Activated CD8-positive, alpha-beta T cell treated with anti-CD3 and anti-CD28 coated beads for 36 hours (primary cell): ENCODE measurements at regions not wholly inside any gene's neighbourhood (a gene's known extent, or its start where the extent isn't known, plus 50 kb on each side); places are given as distances from the start of the nearest gene placed in this dataset.

Experiments used
- ATAC-seq: fragments of 200-7000 bp; cut with Tn5 transposase; one replicate; pipeline ENCODE4 v1.10.0; 2021; ENCODE audit warnings: mild to moderate bottlenecking, moderate library complexity
- CTCF ChIA-PET: fragments of 350-600 bp; sonication (Branson Sonifier 250); formaldehyde crosslinking; loops from one replicate; lab custom pipeline; 2021; ENCODE audit warnings: antibody characterized with exemption; lab: Charles Lee
- POLR2A ChIA-PET: fragments of 350-600 bp; sonication (Branson Sonifier 250); formaldehyde crosslinking; loops from one replicate; lab custom pipeline; 2021; ENCODE audit warnings: antibody characterized with exemption; lab: Charles Lee
- DNase-seq: peaks from one replicate; pipeline ENCODE4 v3.0.0-alpha.2; 2020
- H3K27ac Mint-ChIP-seq: one replicate; pipeline ENCODE4 v1.8.0; 2021; ENCODE audit warnings: mild to moderate bottlenecking, mixed read lengths
- H3K27me3 Mint-ChIP-seq: one replicate; pipeline ENCODE4 v1.8.0; 2021; ENCODE audit warnings: mixed read lengths
- H3K36me3 Mint-ChIP-seq: one replicate; pipeline ENCODE4 v1.8.0; 2021; ENCODE audit warnings: low read depth, mixed read lengths
- H3K4me1 Mint-ChIP-seq: one replicate; pipeline ENCODE4 v1.8.0; 2021; ENCODE audit warnings: low read depth, mixed read lengths
- H3K4me3 Mint-ChIP-seq: one replicate; pipeline ENCODE4 v1.8.0; 2021; ENCODE audit warnings: mild to moderate bottlenecking, moderate library complexity, mixed read lengths
- H3K9me3 Mint-ChIP-seq: one replicate; pipeline ENCODE4 v1.8.0; 2021; ENCODE audit warnings: mixed read lengths
- CTCF ChIP-seq: fragments of 200-600 bp; IDR thresholded peaks from one replicate; pipeline ENCODE4 v1.8.0; 2022; ENCODE audit warnings: antibody characterized with exemption, mild to moderate bottlenecking
- intact Hi-C: fragments of 100-400 bp; cut with micrococcal nuclease; formaldehyde crosslinking; loops from one replicate; pipeline ENCODE4 v1.10.0; 2022

DNA sequence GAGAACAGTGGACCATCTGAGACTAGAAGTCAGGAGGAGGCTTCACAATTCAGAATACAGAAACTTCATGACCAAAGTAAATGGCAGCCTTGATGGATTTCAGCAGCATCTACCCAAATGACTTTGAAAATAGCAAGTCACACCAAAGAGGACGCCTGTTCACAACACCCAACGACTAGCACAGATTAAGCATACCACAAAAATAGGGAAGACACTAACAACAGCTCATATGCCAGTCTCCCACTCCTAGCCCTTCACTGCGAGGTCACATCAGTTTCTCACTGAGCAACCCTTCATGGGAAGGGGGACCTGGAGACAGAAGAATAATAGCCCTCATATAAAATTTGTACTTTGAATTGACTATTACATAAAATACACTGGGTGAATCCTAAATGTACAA lies 228.4 kb upstream of the SLC39A10 start:
- H3K9me3 Mint-ChIP-seq, result peaks cover 4% of the 10 kb centered on the region
- ChIA-PET POLR2A (no interaction called here), CTCF (no interaction called here)
- no peak overlapping the region for H3K27ac Mint-ChIP-seq
- ATAC-seq (no peak), DNase-seq (no peak)
- H3K4me3 Mint-ChIP-seq, result no peak overlapping the region
- no peaks in the 10 kb centered on the region for H3K36me3 Mint-ChIP-seq
- H3K27me3 Mint-ChIP-seq, result no peaks in the 10 kb centered on the region
- intact Hi-C loops, result no loop called here
- no peak for TF ChIP-seq CTCF
- no peaks in the 10 kb centered on the region for H3K4me1 Mint-ChIP-seq

GRCh38 chr2:195425328-195425727 lies 231.7 kb upstream of the SLC39A10 start:
- Mint-ChIP-seq H3K4me1 (no peaks in the 10 kb centered on the region), H3K27ac (no peak overlapping the region), H3K27me3 (no peaks in the 10 kb centered on the region), H3K4me3 (no peak overlapping the region), H3K36me3 (no peaks in the 10 kb centered on the region), H3K9me3 (no peaks in the 10 kb centered on the region)
- TF ChIP-seq CTCF, result no peak
- DNase-seq (no peak), ATAC-seq (no peak)
- intact Hi-C loops, result no loop called here
- ChIA-PET CTCF (no interaction called here), POLR2A (no interaction called here)

- CTCF ChIA-PET, result no interaction called here
- H3K27ac Mint-ChIP-seq, result no peak overlapping the region
- H3K9me3 Mint-ChIP-seq, result no peaks in the 10 kb centered on the region
- intact Hi-C loops, result no loop called here
- no peaks in the 10 kb centered on the region for H3K27me3 Mint-ChIP-seq
- no peak for DNase-seq
- POLR2A ChIA-PET, result no interaction called here
- ATAC-seq, result no peak
- H3K4me1 Mint-ChIP-seq, result no peaks in the 10 kb centered on the region
- no peaks in the 10 kb centered on the region for H3K36me3 Mint-ChIP-seq
- H3K4me3 Mint-ChIP-seq, result no peak overlapping the region
- no peak for TF ChIP-seq CTCF
Observed at GRCh38 chr2:195419033-195419432, 238.0 kb upstream of the SLC39A10 start.

- TF ChIP-seq CTCF, result no peak
- Mint-ChIP-seq H3K36me3 (no peaks in the 10 kb centered on the region), H3K9me3 (no peaks in the 10 kb centered on the region), H3K4me3 (no peak overlapping the region), H3K27me3 (no peaks in the 10 kb centered on the region), H3K4me1 (no peaks in the 10 kb centered on the region), H3K27ac (no peak overlapping the region)
- CTCF ChIA-PET, result interaction anchor here (1.5 kb wide), 1 partner anchor 9 kb away, joined by 5 read pairs; no protein-coding TSS in a partner anchor
- POLR2A ChIA-PET, result no interaction called here
- DNase-seq, result no peak
- ATAC-seq, result no peak
- intact Hi-C loops, result no loop called here
Observed at GRCh38 chr2:195414537-195415100, 242.4 kb upstream of the SLC39A10 start.

DNA sequence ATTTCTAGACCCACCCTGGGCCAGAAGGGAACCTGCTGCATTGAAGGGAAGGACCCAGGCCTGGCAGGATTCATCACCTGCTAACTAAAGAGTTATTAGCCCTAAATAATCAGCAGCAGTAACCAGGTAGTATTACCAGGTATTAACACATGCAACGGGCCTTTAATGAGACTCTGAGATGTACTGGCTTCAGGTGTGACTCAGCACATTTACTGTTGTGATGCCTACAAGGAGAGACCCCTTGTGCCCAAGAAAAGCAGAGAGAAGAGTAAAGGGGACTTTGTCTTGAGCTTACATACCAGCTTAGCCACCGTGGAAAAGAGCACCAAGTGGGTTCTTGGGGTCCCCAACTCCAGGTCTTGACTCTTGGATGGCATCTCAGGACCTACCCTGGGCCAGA lies 243.1 kb upstream of the SLC39A10 start:
- H3K4me3 Mint-ChIP-seq, result no peak overlapping the region
- POLR2A ChIA-PET, result no interaction called here
- ATAC-seq, result no peak

More for the DNA sequence above, 243.1 kb upstream of the SLC39A10 start:
- CTCF ChIA-PET, result no interaction called here
- Mint-ChIP-seq H3K27ac (no peak overlapping the region), H3K9me3 (no peaks in the 10 kb centered on the region), H3K27me3 (no peaks in the 10 kb centered on the region), H3K36me3 (no peaks in the 10 kb centered on the region), H3K4me1 (no peaks in the 10 kb centered on the region)
- TF ChIP-seq CTCF, result no peak
- DNase-seq, result no peak
- intact Hi-C loops, result no loop called here
